Testis (tissue), 2 donors: ENCODE measurements at regions not wholly inside any gene's neighbourhood (a gene's known extent, or its start where the extent isn't known, plus 50 kb on each side); places are given as distances from the start of the nearest gene placed in this dataset.

Source experiments
- DNase-seq: peaks from one replicate; pipeline ENCODE4 v3.0.0-alpha.2; 2019
- H3K27ac ChIP-seq, 2 donors: fragments of 200-600 bp; sonication (generic); one replicate each; pipeline ENCODE4 v1.5.1; 2019
- H3K27me3 ChIP-seq: fragments of 200-600 bp; sonication (generic); one replicate; pipeline ENCODE4 v1.5.1; 2019
- H3K36me3 ChIP-seq: fragments of 200-600 bp; sonication (generic); one replicate; pipeline ENCODE4 v1.5.1; 2017; ENCODE audit warnings: low read depth; ENCODE audit errors: missing control alignments
- H3K4me1 ChIP-seq: fragments of 200-600 bp; sonication (generic); one replicate; pipeline ENCODE4 v1.5.1; 2019
- H3K4me3 ChIP-seq, 2 donors: fragments of 200-600 bp; sonication (generic); one replicate each; pipeline ENCODE4 v1.5.1; 2017 to 2019
- H3K9me3 ChIP-seq: fragments of 200-600 bp; sonication (generic); one replicate; pipeline ENCODE4 v1.5.1; 2017
- POLR2A ChIP-seq: fragments of 450-650 bp; IDR thresholded peaks from one replicate; pipeline ENCODE4 v1.6.1; 2017; ENCODE audit warnings: antibody characterized with exemption, mild to moderate bottlenecking, moderate library complexity
- WGBS, 2 donors: methylation state at CpG; one replicate each; pipeline ENCODE4 v1.1.5; 2018; 5-methylcytosine and 5-hydroxymethylcytosine counted together
- intact Hi-C: fragments of 100-400 bp; cut with DNase I; formaldehyde crosslinking; loops from one replicate; pipeline ENCODE4 v1.15.1; 2023; ENCODE audit warnings: low total_unique reads
- TF ChIP-seq, protein P1 (sequence below), 3 experiments: fragments of 450-650 bp in 2 of 3; fragments of 200-600 bp in 1 of 3; sonication (generic) in 1 of 3; IDR thresholded peaks; one replicate each; pipeline ENCODE4 v1.5.1; 2016 to 2019; ENCODE audit warnings: antibody characterized with exemption in 3 of 3, mild to moderate bottlenecking in 2 of 3, moderate library complexity in 1 of 3

DNA sequence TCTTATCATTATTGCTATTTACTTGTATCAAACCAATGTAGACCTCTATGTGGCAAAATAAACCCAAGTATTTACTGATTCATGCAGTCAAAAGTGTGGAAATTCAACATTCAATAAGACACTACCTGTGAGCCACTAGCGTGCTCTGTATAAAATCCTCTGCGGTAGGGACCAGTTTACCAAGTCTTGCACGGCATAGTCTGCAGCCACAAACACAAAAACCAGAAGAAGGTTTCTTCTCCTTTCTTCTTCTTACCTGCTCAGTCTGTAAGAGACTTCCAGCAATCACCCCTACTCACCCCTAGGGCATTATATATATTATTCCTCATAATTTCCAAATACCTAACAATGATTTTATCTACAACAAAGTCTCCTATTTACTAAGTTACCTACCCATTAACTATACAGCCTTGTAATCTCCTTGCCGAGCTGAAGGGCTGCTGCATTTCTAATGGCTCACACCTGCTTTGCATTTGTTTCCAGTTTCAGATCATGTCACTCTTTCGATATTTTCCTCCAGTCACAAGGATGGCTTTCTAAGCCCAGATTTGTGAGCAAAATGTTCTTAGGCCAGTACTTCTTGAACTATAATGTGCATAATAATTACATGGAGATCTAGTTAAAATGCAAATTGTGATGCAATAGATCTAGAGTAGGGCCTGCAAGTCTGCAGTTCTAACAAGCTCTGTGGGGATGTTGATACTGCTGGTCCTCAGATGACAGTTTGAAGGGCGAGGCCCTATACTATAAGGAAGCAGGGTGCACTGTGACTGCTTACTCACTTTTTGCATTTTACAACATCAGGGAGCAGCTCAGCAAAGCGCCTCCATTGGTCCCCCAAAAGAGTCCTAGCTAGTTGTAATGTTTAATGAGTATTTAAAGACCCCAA lies 191.9 kb upstream of the DDI1 start:
- H3K4me3 ChIP-seq, result no peak overlapping the region
- no peak for DNase-seq
- H3K36me3 ChIP-seq, result no peaks in the 10 kb centered on the region
- no peaks in the 10 kb centered on the region for H3K27me3 ChIP-seq
- 79 to 80% methylated on average over 7 of the region's 7 CpGs for WGBS, 2 donors
- no peak for TF ChIP-seq POLR2A
- TF ChIP-seq, protein P1, sequence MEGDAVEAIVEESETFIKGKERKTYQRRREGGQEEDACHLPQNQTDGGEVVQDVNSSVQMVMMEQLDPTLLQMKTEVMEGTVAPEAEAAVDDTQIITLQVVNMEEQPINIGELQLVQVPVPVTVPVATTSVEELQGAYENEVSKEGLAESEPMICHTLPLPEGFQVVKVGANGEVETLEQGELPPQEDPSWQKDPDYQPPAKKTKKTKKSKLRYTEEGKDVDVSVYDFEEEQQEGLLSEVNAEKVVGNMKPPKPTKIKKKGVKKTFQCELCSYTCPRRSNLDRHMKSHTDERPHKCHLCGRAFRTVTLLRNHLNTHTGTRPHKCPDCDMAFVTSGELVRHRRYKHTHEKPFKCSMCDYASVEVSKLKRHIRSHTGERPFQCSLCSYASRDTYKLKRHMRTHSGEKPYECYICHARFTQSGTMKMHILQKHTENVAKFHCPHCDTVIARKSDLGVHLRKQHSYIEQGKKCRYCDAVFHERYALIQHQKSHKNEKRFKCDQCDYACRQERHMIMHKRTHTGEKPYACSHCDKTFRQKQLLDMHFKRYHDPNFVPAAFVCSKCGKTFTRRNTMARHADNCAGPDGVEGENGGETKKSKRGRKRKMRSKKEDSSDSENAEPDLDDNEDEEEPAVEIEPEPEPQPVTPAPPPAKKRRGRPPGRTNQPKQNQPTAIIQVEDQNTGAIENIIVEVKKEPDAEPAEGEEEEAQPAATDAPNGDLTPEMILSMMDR (IDR thresholded peaks at IDR 0.05), result no peak
- no peaks in the 10 kb centered on the region for H3K9me3 ChIP-seq
- intact Hi-C loops, result no loop called here
- no peak overlapping the region for H3K27ac ChIP-seq
- no peaks in the 10 kb centered on the region for H3K4me1 ChIP-seq

DNA sequence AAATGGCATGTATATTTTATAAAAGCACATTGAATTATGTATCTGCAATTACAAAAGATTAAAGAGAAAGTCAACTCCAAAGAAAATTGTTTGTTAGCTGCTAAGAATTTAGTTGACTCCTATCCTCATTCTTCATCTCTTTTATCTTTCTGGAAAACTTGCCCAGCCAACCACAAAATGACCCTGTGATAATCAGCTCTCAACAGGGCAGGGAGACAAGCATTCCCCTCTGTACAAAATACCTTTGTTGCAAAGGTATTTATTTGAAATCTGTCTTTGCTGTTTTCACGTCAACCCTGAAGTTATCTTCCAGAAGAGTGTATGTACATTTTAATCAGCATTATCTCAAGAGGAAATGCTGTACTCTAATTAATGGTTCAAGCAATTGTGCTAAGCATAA lies 191.1 kb upstream of the DDI1 start:
- intact Hi-C loops, result no loop called here
- 68 to 71% methylated on average over 1 of the region's 1 CpG for WGBS, 2 donors
- no peaks in the 10 kb centered on the region for H3K4me1 ChIP-seq
- no peak for DNase-seq
- H3K9me3 ChIP-seq, result no peaks in the 10 kb centered on the region
- TF ChIP-seq, protein P1 (IDR thresholded peaks at IDR 0.05), result no peak
- no peak for TF ChIP-seq POLR2A
- no peak overlapping the region for H3K27ac ChIP-seq
- no peak overlapping the region for H3K4me3 ChIP-seq
- no peaks in the 10 kb centered on the region for H3K27me3 ChIP-seq
- H3K36me3 ChIP-seq, result no peaks in the 10 kb centered on the region

DNA sequence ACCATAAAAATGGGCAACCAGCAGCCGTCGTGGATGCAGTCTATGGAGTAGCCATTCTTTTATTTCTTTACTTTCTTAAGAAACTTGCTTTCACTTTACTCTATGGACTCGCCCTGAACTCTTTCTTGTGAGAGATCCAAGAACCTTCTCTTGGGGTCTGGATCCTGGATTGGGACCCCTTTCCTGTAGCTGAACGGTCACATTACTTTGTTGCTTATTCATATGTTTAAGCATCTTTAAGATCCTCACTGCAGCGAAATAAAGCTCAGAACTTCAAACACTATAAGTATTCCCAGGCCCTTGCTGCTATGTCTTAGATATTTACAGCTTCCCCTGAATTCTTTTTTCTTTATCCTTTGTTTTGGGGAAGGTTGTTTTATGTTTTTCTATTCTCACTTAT lies 187.8 kb upstream of the DDI1 start:
- Histone ChIP-seq H3K4me1 (no peaks in the 10 kb centered on the region), H3K27me3 (no peaks in the 10 kb centered on the region), H3K27ac (no peak overlapping the region), H3K4me3 (no peak overlapping the region), H3K9me3 (no peaks in the 10 kb centered on the region), H3K36me3 (no peaks in the 10 kb centered on the region)
- no peak for DNase-seq
- TF ChIP-seq POLR2A, result no peak
- TF ChIP-seq, protein P1 (IDR thresholded peaks at IDR 0.05), result no peak
- intact Hi-C loops, result no loop called here
- 91% methylated on average over 5 of the region's 5 CpGs for WGBS, 2 donors

DNA sequence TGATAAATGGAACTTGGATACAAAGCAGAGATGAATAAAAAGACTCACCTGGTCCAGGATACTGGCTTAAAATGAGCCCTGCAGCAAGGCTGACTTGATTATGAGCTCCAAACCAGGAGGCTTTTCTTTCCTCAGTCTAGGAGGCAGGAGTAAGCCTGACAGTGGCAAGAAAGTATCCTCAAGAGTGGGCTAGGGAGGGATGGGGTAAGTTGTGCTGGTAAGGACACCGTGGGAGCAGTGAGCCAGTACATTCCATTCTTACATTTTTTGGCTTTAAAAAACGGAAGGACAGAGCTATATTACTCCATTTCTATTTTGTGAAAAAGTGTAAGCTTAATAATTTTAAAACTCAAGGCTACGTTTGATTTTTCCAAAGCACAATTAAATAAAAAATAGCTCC lies 187.1 kb upstream of the DDI1 start:
- TF ChIP-seq POLR2A, result no peak
- TF ChIP-seq, protein P1 (IDR thresholded peaks at IDR 0.05), result no peak
- no peak for DNase-seq
- Histone ChIP-seq H3K36me3 (no peaks in the 10 kb centered on the region), H3K4me3 (no peak overlapping the region), H3K4me1 (no peaks in the 10 kb centered on the region), H3K9me3 (no peaks in the 10 kb centered on the region), H3K27ac (no peak overlapping the region), H3K27me3 (no peaks in the 10 kb centered on the region)
- intact Hi-C loops, result no loop called here
- 36 to 37% methylated on average over 3 of the region's 3 CpGs for WGBS, 2 donors
